Epithelial cell of esophagus (primary cell): ENCODE measurements at regions not wholly inside any gene's neighbourhood (a gene's known extent, or its start where the extent isn't known, plus 50 kb on each side); places are given as distances from the start of the nearest gene placed in this dataset.
A peak's percentile ranks its signal among the peaks of the same experiment; 100 is the strongest.

Source experiments
- DNase-seq: peaks from one replicate; pipeline ENCODE4 v3.0.0; 2010; ENCODE audit warnings: low read depth
- H3K4me3 ChIP-seq: 2 replicates; pipeline ENCODE4 v1.5.1; 2011; ENCODE audit warnings: mild to moderate bottlenecking, low read length, control low read depth
- TF ChIP-seq, protein P1 (sequence below): IDR thresholded peaks from 2 replicates; pipeline ENCODE4 v1.5.1; 2011; ENCODE audit warnings: low read depth, mild to moderate bottlenecking, low read length, control low read depth, inconsistent platforms; ENCODE audit not compliant: insufficient read depth; ENCODE audit errors: missing control alignments

DNA sequence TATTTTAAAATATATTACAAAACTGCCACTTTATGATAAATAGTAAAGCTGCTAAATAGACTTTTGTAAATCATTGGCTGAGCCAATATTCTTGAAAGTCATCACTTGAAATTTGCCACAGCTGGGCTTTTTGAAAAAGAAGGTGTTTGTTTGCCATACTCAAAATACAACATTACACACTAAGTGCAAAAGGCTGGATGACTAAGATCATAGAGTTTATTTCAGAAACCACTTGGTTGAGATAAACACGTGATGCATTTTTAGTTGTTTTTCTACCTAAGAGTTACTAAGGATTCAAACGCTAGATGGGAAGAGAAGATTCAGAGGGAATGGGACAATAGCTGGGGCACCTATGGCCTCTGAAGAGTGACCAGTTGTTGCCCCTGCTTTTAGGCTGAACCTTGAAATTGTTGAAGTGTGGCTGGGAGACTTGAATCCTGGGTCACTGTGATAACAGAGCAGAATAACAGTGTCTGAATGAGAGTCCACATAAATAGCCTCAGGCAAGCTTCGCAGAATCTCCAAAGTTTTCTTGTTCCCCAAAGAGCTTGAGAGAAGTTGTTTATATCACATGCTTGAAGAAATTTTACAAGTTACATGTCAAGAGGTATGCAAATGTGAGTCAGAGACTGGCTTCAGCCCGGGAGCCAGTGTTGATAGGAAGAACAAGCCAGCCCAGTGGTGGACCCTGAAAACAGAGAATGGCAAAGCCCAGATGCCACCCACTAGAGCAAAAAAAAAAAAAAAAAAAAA lies 409.8 kb downstream of the GPD2 start:
- H3K4me3 ChIP-seq, result no peak overlapping the region

DNA sequence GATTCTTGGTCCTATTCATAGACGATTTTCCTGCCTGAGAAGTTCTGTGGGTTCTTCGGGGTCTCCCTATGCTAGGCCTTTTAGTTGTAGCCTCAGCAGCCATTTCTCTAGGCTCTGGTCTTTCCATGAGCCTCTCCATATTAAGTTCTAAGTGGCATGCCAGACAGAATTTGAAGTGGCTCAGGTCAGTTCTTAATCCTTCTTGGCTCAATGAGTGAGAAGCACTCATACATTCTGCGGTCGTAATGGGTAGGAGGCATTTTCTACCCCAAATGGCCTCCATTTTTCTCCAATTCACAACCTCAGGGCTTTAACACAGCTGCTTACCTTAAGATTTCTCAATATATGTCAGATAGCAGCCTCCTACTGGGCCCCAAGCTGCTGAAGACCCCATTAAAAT lies 405.3 kb upstream of the GALNT5 start:
- TF ChIP-seq, protein P1, sequence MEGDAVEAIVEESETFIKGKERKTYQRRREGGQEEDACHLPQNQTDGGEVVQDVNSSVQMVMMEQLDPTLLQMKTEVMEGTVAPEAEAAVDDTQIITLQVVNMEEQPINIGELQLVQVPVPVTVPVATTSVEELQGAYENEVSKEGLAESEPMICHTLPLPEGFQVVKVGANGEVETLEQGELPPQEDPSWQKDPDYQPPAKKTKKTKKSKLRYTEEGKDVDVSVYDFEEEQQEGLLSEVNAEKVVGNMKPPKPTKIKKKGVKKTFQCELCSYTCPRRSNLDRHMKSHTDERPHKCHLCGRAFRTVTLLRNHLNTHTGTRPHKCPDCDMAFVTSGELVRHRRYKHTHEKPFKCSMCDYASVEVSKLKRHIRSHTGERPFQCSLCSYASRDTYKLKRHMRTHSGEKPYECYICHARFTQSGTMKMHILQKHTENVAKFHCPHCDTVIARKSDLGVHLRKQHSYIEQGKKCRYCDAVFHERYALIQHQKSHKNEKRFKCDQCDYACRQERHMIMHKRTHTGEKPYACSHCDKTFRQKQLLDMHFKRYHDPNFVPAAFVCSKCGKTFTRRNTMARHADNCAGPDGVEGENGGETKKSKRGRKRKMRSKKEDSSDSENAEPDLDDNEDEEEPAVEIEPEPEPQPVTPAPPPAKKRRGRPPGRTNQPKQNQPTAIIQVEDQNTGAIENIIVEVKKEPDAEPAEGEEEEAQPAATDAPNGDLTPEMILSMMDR, result no peak
- H3K4me3 ChIP-seq, result no peak overlapping the region
- no peak for DNase-seq

More for the DNA sequence above, 409.8 kb downstream of the GPD2 start:
- peak; percentile 40 for DNase-seq
- TF ChIP-seq, protein P1, result no peak

DNA sequence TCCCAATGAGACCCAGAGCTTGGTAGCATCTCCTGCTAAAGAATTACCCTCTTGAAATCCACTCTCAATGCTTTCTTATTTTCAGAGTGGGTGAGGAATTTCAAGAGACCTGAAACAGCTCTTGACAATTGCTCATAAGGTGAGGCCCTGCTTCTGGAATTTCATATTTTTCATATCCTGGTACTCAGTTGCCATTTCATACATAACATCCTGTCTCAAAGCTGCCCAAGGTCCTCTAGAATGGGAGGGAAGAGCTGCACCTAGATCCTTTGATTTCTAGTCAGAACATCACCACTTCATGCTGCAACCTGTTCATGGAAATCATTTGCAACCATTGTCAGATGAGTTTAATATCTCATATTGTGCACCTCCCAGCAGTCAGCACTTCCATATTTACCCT lies 404.8 kb upstream of the GALNT5 start:
- DNase-seq, result peak; percentile 74
- H3K4me3 ChIP-seq, result no peak overlapping the region
- TF ChIP-seq, protein P1, result no peak

DNA sequence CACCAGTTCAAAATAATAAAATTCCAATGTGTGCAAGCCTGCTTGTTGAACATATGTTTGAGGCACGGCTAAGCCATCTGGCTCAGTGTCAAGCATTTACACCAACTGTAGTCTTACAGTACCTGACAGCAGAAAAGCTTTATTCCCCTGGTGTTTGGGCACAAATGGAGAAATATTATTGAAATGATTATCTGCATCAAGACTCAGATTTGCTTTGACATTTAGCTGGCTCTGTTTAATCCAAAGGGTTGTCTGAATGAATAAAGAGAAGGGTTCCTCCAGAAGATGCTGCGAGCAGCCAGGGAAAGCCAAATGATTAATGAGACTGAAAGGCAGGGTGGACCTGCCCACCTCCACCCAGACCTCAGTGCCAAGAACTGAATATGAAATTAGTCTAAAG lies 393.2 kb upstream of the GALNT5 start:
- TF ChIP-seq, protein P1, result no peak
- DNase-seq, result no peak
- H3K4me3 ChIP-seq, result no peak overlapping the region

DNA sequence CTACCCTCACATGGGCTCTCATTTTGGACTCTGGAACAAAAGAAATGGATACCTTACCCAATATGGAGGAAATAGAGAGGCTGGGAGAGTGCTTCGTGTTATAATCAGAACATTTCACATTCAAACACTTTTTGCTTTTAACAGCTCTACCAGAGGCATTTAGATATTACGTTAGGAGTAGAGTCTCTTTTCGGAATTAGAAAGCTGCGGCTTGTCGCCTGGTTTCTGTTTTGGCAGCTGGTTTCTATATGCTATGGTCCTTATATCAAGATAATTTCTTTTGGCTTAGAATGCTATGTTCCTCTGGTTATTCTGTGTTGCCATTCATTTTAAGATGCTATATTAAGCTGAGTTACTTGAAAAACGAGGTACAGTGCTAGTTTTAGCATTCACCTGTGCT lies 392.8 kb upstream of the GALNT5 start:
- H3K4me3 ChIP-seq, result no peak overlapping the region
- DNase-seq, result no peak
- TF ChIP-seq, protein P1, result no peak

DNA sequence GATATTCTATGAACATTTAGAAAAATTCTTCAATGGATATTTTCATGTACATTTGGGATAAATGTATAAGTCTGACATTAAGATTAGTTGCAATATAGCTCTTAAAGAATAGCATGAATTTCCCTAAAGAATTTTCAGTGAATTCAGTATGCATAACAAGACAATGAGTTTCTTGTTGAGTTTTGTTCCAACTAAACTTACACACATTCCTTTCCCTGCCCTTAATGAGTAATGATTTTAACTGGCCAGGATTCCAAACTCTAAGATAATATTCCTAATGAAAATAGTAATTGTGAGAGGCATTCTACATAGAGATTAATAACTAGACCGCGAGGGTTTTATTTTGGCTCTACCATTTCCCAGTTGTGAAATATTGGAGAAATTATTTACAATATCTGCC lies 390.3 kb upstream of the GALNT5 start:
- peak; percentile 59 for DNase-seq
- no peak overlapping the region for H3K4me3 ChIP-seq
- TF ChIP-seq, protein P1, result no peak

DNA sequence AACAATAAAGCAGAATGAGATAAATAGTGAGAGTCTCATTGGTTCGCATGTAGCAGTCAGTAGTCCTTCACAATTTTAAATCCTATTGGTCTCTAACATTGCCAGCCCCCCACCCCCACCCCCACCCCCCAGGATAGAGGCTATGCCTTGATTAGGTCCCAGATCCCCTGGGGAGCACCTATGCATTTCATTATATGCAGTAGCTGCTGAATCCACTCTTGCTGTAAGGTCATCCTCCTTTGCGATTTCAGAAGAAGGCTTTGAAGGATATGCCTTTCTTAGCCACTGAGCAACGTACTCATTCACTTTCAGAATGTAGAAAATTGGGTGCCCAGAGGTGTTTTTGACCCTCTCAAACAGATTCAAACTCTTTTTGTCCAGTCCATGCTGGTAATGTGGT lies 382.8 kb upstream of the GALNT5 start:
- TF ChIP-seq, protein P1, result no peak
- DNase-seq, result no peak
- no peak overlapping the region for H3K4me3 ChIP-seq
